Upper lobe of left lung (tissue), 4 donors: ENCODE measurements at regions not wholly inside any gene's neighbourhood (a gene's known extent, or its start where the extent isn't known, plus 50 kb on each side); places are given as distances from the start of the nearest gene placed in this dataset.

Experiments used
- POLR2A ChIP-seq, 4 donors: fragments of 450-650 bp; IDR thresholded peaks; one replicate each; pipeline ENCODE4 v1.5.1; 2016 to 2017; ENCODE audit warnings: antibody characterized with exemption in 4 of 4, mild to moderate bottlenecking in 2 of 4
- TF ChIP-seq, protein P1 (sequence below), 6 experiments: fragments of 450-650 bp in 4 of 6; fragments of 200-600 bp in 2 of 6; sonication (generic) in 2 of 6; IDR thresholded peaks; one replicate each; pipeline ENCODE4 v1.5.1; 2016 to 2019; ENCODE audit warnings: antibody characterized with exemption in 6 of 6

DNA sequence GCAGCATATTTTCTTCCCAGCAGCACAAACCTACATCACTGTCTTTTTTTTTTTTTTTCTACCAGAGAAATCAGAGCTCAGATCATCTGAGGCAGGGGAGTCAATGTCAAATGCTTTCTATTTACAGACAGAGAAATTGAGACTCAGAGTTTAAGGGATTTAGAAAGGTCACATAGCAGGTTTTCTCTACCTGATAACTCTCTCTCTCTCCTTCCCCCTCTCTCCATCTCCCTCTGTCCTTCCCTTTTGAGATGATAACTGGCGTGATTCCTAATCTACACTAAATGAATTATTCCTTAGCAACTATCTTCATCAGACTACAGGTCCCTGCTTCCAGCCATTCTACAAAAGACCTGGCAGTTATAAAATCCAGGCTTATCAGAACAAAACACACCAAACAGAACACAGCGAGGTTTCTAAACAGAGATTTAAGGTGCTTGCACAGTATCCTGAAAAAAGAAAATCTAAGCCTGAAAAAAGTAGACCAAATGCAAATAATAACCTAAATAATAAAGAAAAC is 161.6 kb upstream of the PKDCC start:
- TF ChIP-seq, protein P1, sequence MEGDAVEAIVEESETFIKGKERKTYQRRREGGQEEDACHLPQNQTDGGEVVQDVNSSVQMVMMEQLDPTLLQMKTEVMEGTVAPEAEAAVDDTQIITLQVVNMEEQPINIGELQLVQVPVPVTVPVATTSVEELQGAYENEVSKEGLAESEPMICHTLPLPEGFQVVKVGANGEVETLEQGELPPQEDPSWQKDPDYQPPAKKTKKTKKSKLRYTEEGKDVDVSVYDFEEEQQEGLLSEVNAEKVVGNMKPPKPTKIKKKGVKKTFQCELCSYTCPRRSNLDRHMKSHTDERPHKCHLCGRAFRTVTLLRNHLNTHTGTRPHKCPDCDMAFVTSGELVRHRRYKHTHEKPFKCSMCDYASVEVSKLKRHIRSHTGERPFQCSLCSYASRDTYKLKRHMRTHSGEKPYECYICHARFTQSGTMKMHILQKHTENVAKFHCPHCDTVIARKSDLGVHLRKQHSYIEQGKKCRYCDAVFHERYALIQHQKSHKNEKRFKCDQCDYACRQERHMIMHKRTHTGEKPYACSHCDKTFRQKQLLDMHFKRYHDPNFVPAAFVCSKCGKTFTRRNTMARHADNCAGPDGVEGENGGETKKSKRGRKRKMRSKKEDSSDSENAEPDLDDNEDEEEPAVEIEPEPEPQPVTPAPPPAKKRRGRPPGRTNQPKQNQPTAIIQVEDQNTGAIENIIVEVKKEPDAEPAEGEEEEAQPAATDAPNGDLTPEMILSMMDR (IDR thresholded peaks at IDR 0.05), result no peak
- TF ChIP-seq POLR2A (IDR thresholded peaks at IDR 0.05), result no peak
